ENCODE measurements at regions not wholly inside any gene's neighbourhood (a gene's known extent, or its start where the extent isn't known, plus 50 kb on each side); places are given as distances from the start of the nearest gene placed in this dataset.

DNA sequence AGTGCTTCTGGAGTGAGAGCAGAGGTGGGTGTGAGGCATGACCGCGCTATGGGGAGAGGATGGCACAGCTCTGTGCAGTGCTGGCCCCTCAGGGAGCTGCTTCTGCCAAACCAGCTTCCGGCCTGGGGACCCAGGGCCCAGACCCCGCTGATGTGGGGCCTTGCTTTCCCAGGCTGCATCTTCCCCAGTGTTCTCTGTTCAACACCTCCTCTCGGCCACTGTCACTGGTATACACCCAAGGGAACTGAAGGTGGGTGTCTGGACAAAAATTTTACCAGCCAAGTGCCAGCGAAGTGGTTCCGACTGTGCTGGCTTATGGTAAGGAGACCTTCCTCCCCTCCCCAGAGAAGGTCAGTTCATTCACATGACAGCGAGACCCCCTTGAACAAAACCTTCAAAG lies 179.1 kb downstream of the AACS start:
- TF ChIP-seq EZH2 (IDR thresholded peaks at IDR 0.05; ENCODE audit: low read depth), result no peak
- TF ChIP-seq, protein P1, sequence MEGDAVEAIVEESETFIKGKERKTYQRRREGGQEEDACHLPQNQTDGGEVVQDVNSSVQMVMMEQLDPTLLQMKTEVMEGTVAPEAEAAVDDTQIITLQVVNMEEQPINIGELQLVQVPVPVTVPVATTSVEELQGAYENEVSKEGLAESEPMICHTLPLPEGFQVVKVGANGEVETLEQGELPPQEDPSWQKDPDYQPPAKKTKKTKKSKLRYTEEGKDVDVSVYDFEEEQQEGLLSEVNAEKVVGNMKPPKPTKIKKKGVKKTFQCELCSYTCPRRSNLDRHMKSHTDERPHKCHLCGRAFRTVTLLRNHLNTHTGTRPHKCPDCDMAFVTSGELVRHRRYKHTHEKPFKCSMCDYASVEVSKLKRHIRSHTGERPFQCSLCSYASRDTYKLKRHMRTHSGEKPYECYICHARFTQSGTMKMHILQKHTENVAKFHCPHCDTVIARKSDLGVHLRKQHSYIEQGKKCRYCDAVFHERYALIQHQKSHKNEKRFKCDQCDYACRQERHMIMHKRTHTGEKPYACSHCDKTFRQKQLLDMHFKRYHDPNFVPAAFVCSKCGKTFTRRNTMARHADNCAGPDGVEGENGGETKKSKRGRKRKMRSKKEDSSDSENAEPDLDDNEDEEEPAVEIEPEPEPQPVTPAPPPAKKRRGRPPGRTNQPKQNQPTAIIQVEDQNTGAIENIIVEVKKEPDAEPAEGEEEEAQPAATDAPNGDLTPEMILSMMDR (conservative IDR thresholded peaks at IDR 0.05), result no peak
